ENCODE measurements at regions not wholly inside any gene's neighbourhood (a gene's known extent, or its start where the extent isn't known, plus 50 kb on each side); places are given as distances from the start of the nearest gene placed in this dataset.

- H3K36me3 Mint-ChIP-seq (ENCODE audit: insufficient read depth, unreplicated experiment), result peaks cover 26% of the 10 kb centered on the region
- no peak overlapping the region for H3K4me3 Mint-ChIP-seq (ENCODE audit: unreplicated experiment)
- H3K27me3 ChIP-seq (replicated peaks; ENCODE audit: control insufficient read depth, insufficient read depth, low read length), result no peaks in the 10 kb centered on the region
- H3K4me1 ChIP-seq, result peaks cover 70% of the 10 kb centered on the region
- CTCF ChIA-PET, result no interaction called here
- TF ChIP-seq CTCF (IDR thresholded peaks at IDR 0.05; ENCODE audit: insufficient read depth in 1 of 2, low read depth in 1 of 2, low read length in 1 of 2, severe bottlenecking in 1 of 2, unreplicated experiment in 1 of 2), result peak in 1 of 2 experiments; percentile 0
- no peaks in the 10 kb centered on the region for H3K27me3 Mint-ChIP-seq (ENCODE audit: insufficient read depth, unreplicated experiment)
- H3K4me3 ChIP-seq (ENCODE audit: low read depth, low read length), result no peak overlapping the region
- intact Hi-C loops (cut with micrococcal nuclease; ENCODE audit: unreplicated experiment), result no loop called here
- H3K9me3 ChIP-seq, result no peaks in the 10 kb centered on the region
- H3K27ac Mint-ChIP-seq (ENCODE audit: unreplicated experiment), result peak overlapping the region; percentile 15
- peaks cover 49% of the 10 kb centered on the region for H3K4me1 Mint-ChIP-seq (ENCODE audit: low read depth, unreplicated experiment)
- POLR2A ChIA-PET, result no interaction called here
- no TSS peak for BruUV-seq (replicated peaks)
- no peak for DNase-seq
- H3K36me3 ChIP-seq (ENCODE audit: control insufficient read depth, insufficient read depth, low read length), result no peaks in the 10 kb centered on the region
- H3K9me3 Mint-ChIP-seq (ENCODE audit: unreplicated experiment), result peaks cover 23% of the 10 kb centered on the region
Measured at GRCh38 chr10:53009961-53010907, 237.7 kb upstream of the MBL2 start.

- H3K36me3 ChIP-seq (ENCODE audit: control insufficient read depth, insufficient read depth, low read length), result no peaks in the 10 kb centered on the region
- POLR2A ChIA-PET, result interaction anchor here (1.9 kb wide), 1 partner anchor 23 kb away, joined by 4 read pairs; no protein-coding TSS in a partner anchor
- H3K4me3 ChIP-seq (ENCODE audit: low read depth, low read length), result no peak overlapping the region
- peaks cover 68% of the 10 kb centered on the region for H3K4me1 ChIP-seq
- no peak overlapping the region for H3K4me3 Mint-ChIP-seq (ENCODE audit: unreplicated experiment)
- no peaks in the 10 kb centered on the region; the same call in 1 of the 2 replicates for H3K9me3 ChIP-seq
- CTCF ChIA-PET, result interaction anchor here (0.8 kb wide), 1 partner anchor 23 kb away, joined by 3 read pairs; no protein-coding TSS in a partner anchor
- intact Hi-C loops (cut with micrococcal nuclease; ENCODE audit: unreplicated experiment), result loop anchor here (1.0 kb wide), 3 partner anchors 10 to 123 kb away; no protein-coding TSS in a partner anchor
- H3K9me3 Mint-ChIP-seq (ENCODE audit: unreplicated experiment), result peaks cover 26% of the 10 kb centered on the region
- peaks cover 61% of the 10 kb centered on the region for H3K4me1 Mint-ChIP-seq (ENCODE audit: low read depth, unreplicated experiment)
- no TSS peak for BruUV-seq (replicated peaks)
- H3K36me3 Mint-ChIP-seq (ENCODE audit: insufficient read depth, unreplicated experiment), result peaks cover 25% of the 10 kb centered on the region
- DNase-seq, result no peak
- no peaks in the 10 kb centered on the region for H3K27me3 Mint-ChIP-seq (ENCODE audit: insufficient read depth, unreplicated experiment)
- H3K27ac Mint-ChIP-seq (ENCODE audit: unreplicated experiment), result peak overlapping the region; percentile 71
- H3K27me3 ChIP-seq (replicated peaks; ENCODE audit: control insufficient read depth, insufficient read depth, low read length), result no peaks in the 10 kb centered on the region
- TF ChIP-seq CTCF (IDR thresholded peaks at IDR 0.05; ENCODE audit: insufficient read depth in 1 of 2, low read depth in 1 of 2, low read length in 1 of 2, severe bottlenecking in 1 of 2, unreplicated experiment in 1 of 2), result no peak
Measured at GRCh38 chr10:53007527-53007842, 234.9 kb upstream of the MBL2 start.

- Mint-ChIP-seq H3K4me3 (ENCODE audit: unreplicated experiment) (peak overlapping the region; percentile 48), H3K27ac (ENCODE audit: unreplicated experiment) (peak overlapping the region; percentile 71), H3K9me3 (ENCODE audit: unreplicated experiment) (peaks cover 21% of the 10 kb centered on the region), H3K4me1 (ENCODE audit: low read depth, unreplicated experiment) (peaks cover 58% of the 10 kb centered on the region), H3K36me3 (ENCODE audit: insufficient read depth, unreplicated experiment) (peaks cover 19% of the 10 kb centered on the region), H3K27me3 (ENCODE audit: insufficient read depth, unreplicated experiment) (no peaks in the 10 kb centered on the region)
- peak in 1 of 2 experiments; percentile 48 for DNase-seq
- Histone ChIP-seq H3K4me3 (ENCODE audit: low read depth, low read length) (no peak overlapping the region), H3K36me3 (ENCODE audit: control insufficient read depth, insufficient read depth, low read length) (0 out of 2 replicates have a peak, but pooled peaks cover under 1% of the 10 kb centered on the region), H3K4me1 (peaks cover 68% of the 10 kb centered on the region), H3K27me3 (replicated peaks; ENCODE audit: control insufficient read depth, insufficient read depth, low read length) (no peaks in the 10 kb centered on the region), H3K9me3 (no peaks in the 10 kb centered on the region; the same call in 1 of the 2 replicates)
- CTCF ChIA-PET, result no interaction called here
- BruUV-seq (replicated peaks), result no TSS peak
- TF ChIP-seq CTCF (IDR thresholded peaks at IDR 0.05; ENCODE audit: insufficient read depth in 1 of 2, low read depth in 1 of 2, low read length in 1 of 2, severe bottlenecking in 1 of 2, unreplicated experiment in 1 of 2), result no peak
- POLR2A ChIA-PET, result interaction anchor here (1.9 kb wide), 1 partner anchor 23 kb away, joined by 4 read pairs; no protein-coding TSS in a partner anchor
- intact Hi-C loops (cut with micrococcal nuclease; ENCODE audit: unreplicated experiment), result loop anchor here (1.0 kb wide), 3 partner anchors 10 to 123 kb away; no protein-coding TSS in a partner anchor
Measured at GRCh38 chr10:53006663-53007526, 234.3 kb upstream of the MBL2 start.
